ENCODE measurements at regions not wholly inside any gene's neighbourhood (a gene's known extent, or its start where the extent isn't known, plus 50 kb on each side); places are given as distances from the start of the nearest gene placed in this dataset.

DNA sequence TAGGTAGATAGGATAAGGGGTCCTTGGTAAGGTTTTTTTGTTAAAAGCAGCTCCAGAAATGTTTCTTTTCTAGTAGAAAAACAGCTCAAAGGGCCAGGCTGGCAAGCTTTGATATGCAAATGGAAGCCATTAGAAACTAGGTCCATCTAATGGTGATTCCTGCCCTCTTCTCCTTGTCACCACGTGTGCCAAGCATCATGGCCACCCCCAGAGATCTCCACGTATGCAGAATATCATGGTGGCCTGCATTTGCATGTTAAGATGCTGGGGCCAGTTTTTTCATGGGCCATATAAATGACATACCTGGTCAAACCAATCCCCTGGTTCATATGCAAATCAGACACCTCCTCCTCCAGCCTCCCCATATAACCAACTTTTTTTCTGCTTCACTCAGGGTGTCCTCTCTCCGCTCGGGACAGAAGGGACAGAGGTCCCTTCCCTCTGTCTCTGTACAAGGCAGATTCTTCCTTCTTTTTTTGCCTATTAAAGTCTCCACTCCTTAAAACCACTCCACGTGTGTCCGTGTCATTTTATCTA is 1335.9 kb downstream of the UQCRFS1 start:
- intact Hi-C loops (cut with DNase I) = no loop called here
- Histone ChIP-seq H3K27me3 (no peaks in the 10 kb centered on the region), H3K4me3 (no peak overlapping the region), H3K4me1 (no peaks in the 10 kb centered on the region), H3K9ac (ENCODE audit: low read depth in 2 of 2, low read length in 2 of 2) (no peak overlapping the region), H3K9me3 (no peaks in the 10 kb centered on the region), H3K27ac (no peak overlapping the region), H3K36me3 (no peaks in the 10 kb centered on the region)
- TF ChIP-seq, protein P1, sequence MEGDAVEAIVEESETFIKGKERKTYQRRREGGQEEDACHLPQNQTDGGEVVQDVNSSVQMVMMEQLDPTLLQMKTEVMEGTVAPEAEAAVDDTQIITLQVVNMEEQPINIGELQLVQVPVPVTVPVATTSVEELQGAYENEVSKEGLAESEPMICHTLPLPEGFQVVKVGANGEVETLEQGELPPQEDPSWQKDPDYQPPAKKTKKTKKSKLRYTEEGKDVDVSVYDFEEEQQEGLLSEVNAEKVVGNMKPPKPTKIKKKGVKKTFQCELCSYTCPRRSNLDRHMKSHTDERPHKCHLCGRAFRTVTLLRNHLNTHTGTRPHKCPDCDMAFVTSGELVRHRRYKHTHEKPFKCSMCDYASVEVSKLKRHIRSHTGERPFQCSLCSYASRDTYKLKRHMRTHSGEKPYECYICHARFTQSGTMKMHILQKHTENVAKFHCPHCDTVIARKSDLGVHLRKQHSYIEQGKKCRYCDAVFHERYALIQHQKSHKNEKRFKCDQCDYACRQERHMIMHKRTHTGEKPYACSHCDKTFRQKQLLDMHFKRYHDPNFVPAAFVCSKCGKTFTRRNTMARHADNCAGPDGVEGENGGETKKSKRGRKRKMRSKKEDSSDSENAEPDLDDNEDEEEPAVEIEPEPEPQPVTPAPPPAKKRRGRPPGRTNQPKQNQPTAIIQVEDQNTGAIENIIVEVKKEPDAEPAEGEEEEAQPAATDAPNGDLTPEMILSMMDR (IDR thresholded peaks at IDR 0.05) = no peak
- no peak for DNase-seq

DNA sequence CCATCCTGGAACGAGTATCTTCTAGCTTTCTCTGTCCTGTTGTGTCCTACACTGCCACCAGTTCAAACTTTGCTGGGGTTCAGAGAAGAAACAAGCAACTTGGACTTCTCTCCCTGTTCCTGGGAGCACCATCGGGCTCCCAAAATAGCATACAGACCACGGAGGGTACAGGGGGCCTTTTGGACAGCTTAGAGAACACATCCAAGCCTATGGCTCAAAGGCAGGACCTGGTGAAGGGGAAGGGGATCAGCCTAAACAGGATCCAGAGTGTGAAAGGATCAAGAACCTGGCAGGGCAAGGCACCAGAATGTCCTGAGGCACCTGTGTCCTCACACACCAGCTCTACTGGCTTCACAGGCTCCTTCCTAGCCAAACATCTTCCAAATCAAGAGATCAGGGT is 1336.5 kb downstream of the UQCRFS1 start:
- Histone ChIP-seq H3K4me3 (no peak overlapping the region), H3K36me3 (no peaks in the 10 kb centered on the region), H3K4me1 (no peaks in the 10 kb centered on the region), H3K27me3 (no peaks in the 10 kb centered on the region), H3K9me3 (no peaks in the 10 kb centered on the region), H3K9ac (ENCODE audit: low read depth in 2 of 2, low read length in 2 of 2) (no peak overlapping the region), H3K27ac (no peak overlapping the region)
- no peak for DNase-seq
- TF ChIP-seq, protein P1 (IDR thresholded peaks at IDR 0.05) = no peak
- intact Hi-C loops (cut with DNase I) = no loop called here

DNA sequence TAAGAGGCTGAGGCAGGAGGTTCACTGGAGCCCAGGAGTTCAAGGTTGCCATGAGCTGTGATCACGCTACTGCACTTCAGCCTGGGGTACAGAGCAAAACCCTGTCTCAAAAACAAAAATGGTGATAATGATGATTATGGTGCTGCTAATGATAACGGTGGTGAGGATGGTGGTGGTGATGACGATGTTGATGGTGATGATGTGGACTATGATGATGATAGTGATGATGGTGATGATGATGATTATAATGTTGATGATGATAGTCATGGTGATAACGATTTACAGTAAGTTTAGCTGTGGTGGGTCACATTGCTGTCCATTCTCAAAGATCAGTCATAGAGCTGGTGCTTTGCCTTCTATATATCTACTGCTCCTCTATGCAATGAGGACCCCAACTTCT is 1340.6 kb downstream of the UQCRFS1 start:
- Histone ChIP-seq H3K4me1 (no peaks in the 10 kb centered on the region), H3K9ac (ENCODE audit: low read depth in 2 of 2, low read length in 2 of 2) (no peak overlapping the region), H3K4me3 (no peak overlapping the region), H3K27me3 (no peaks in the 10 kb centered on the region), H3K9me3 (no peaks in the 10 kb centered on the region), H3K27ac (no peak overlapping the region), H3K36me3 (no peaks in the 10 kb centered on the region)
- no peak for DNase-seq
- TF ChIP-seq, protein P1 (IDR thresholded peaks at IDR 0.05) = no peak
- intact Hi-C loops (cut with DNase I) = no loop called here

DNA sequence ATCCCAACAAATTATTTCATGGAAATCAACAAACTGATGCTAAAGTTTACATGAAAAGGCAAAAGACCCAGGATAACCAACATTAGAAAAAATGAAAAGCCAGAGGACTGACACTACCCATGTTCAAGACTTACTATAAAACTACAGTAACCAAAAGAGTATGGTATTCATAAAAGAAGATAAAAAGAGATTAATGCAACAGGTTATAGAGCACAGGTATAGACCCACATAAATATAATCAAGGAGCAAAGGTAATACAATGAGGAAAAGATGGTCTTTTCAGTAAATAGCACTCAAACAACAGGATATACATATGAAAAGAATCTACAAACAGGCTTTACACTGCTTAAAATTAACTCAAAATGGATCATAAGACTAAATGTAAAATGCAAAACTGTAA is 1342.7 kb downstream of the UQCRFS1 start:
- H3K9me3 ChIP-seq = no peaks in the 10 kb centered on the region
- no peak overlapping the region for H3K9ac ChIP-seq (ENCODE audit: low read depth in 2 of 2, low read length in 2 of 2)
- TF ChIP-seq, protein P1 (IDR thresholded peaks at IDR 0.05) = no peak
- H3K4me3 ChIP-seq = no peak overlapping the region
- no peak for DNase-seq
- H3K27me3 ChIP-seq = no peaks in the 10 kb centered on the region
- no peak overlapping the region for H3K27ac ChIP-seq
- intact Hi-C loops (cut with DNase I) = no loop called here
- H3K36me3 ChIP-seq = no peaks in the 10 kb centered on the region
- H3K4me1 ChIP-seq = no peaks in the 10 kb centered on the region

DNA sequence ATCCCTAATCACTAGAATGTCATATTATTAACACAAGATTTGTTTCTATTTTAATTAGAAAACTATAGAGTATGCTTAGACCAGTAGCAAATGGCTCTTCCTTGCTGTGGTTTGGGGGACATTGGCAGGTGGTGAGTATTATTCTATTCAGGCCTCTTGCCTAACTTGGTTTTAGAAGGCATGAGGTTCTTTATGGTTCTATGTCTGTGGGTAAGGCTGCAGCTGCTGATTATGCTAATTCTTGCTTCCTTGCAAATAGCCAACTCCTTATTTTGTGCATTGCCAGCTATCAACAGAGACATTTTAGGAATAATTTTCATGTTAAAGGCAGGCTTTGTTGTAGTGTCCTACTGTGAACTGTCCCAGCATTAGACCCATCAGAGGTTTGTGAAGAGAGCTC is 1344.9 kb downstream of the UQCRFS1 start:
- Histone ChIP-seq H3K9me3 (no peaks in the 10 kb centered on the region), H3K27me3 (no peaks in the 10 kb centered on the region), H3K4me3 (no peak overlapping the region), H3K9ac (ENCODE audit: low read depth in 2 of 2, low read length in 2 of 2) (no peak overlapping the region), H3K4me1 (no peaks in the 10 kb centered on the region), H3K36me3 (no peaks in the 10 kb centered on the region), H3K27ac (no peak overlapping the region)
- TF ChIP-seq, protein P1 (IDR thresholded peaks at IDR 0.05) = no peak
- intact Hi-C loops (cut with DNase I) = no loop called here
- no peak for DNase-seq
